GM10266 (cell line): ENCODE measurements at regions not wholly inside any gene's neighbourhood (a gene's known extent, or its start where the extent isn't known, plus 50 kb on each side); places are given as distances from the start of the nearest gene placed in this dataset.

Source experiments
- DNase-seq: peaks from one replicate; pipeline ENCODE4 v3.0.0; 2012; ENCODE audit errors: extremely low spot score
- TF ChIP-seq, protein P1 (sequence below): IDR thresholded peaks from 2 replicates; pipeline ENCODE4 v1.5.1; 2012; ENCODE audit warnings: mild to moderate bottlenecking, low read depth; ENCODE audit not compliant: control insufficient read depth, insufficient read depth; ENCODE audit errors: missing control alignments

GRCh38 chr10:4069491-4069890, 284.5 kb upstream of the KLF6 start:
- TF ChIP-seq, protein P1, sequence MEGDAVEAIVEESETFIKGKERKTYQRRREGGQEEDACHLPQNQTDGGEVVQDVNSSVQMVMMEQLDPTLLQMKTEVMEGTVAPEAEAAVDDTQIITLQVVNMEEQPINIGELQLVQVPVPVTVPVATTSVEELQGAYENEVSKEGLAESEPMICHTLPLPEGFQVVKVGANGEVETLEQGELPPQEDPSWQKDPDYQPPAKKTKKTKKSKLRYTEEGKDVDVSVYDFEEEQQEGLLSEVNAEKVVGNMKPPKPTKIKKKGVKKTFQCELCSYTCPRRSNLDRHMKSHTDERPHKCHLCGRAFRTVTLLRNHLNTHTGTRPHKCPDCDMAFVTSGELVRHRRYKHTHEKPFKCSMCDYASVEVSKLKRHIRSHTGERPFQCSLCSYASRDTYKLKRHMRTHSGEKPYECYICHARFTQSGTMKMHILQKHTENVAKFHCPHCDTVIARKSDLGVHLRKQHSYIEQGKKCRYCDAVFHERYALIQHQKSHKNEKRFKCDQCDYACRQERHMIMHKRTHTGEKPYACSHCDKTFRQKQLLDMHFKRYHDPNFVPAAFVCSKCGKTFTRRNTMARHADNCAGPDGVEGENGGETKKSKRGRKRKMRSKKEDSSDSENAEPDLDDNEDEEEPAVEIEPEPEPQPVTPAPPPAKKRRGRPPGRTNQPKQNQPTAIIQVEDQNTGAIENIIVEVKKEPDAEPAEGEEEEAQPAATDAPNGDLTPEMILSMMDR: no peak
- no peak for DNase-seq

DNA sequence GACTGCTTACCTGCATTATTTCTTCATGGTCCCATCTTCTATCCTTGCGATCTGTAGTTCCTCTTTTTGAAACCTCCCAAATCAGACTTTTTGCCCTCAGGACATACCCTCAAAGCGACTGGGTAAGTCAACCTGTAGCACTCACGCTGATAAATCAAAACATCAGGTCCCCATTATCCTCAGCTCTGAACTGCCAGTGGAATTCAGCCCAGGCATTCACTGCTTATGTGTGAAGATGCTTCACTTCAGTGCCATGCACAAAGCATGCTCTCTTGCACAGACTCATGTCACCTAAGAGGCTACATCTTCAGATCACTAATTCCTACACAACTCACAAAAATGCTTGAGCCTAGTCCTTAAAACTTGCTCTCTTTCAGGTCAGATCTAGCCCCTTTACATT, 283.6 kb upstream of the KLF6 start:
- no peak for DNase-seq
- TF ChIP-seq, protein P1: no peak

DNA sequence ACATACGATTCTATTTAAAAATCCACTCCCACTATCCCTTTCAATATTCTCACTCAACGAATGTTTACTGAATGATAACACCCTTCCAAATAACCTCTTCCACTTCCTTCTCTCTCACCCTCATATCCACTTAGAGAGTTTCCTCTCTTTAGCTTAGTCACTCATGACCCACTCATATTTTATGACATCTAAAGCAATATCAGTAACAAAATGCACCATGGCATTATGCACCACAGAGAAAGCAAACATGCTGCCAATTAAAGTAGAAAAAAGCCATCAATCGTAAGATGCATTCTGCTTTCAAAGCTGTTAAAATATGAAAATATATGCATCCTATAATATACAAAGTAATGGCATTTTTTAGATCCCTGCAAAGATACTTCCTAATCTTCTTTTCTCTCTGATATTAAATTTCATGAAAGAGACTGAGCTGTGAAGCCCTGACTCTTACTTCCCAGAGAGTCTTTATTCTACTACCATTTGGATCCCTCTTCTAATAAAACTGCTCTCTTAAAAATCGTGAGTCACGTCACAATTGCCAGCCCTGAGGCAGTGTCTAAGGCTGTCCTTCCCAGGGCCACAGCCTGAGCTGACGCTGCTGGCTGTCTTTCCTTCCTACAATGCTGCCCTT, 283.0 kb upstream of the KLF6 start:
- DNase-seq: no peak
- TF ChIP-seq, protein P1: no peak

DNA sequence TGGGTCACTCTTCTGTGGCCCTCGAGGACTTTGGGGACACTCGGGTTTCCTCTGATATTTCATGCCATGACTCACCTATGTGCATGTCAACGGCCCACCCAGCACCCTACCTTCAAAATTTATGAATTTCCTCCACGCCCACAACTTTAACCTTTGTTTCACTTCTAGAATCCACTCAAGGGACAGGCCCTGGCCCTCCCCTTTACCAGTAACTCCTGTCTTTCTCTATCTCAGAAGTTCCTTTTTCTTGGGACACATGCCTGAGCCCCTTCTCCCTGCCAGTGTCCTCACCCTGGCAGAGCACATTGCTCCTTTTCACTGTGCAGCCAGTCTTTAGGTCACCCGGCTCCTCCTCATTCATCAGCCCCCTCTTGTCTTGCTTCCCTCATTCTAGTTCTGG, 282.5 kb upstream of the KLF6 start:
- no peak for DNase-seq

DNA sequence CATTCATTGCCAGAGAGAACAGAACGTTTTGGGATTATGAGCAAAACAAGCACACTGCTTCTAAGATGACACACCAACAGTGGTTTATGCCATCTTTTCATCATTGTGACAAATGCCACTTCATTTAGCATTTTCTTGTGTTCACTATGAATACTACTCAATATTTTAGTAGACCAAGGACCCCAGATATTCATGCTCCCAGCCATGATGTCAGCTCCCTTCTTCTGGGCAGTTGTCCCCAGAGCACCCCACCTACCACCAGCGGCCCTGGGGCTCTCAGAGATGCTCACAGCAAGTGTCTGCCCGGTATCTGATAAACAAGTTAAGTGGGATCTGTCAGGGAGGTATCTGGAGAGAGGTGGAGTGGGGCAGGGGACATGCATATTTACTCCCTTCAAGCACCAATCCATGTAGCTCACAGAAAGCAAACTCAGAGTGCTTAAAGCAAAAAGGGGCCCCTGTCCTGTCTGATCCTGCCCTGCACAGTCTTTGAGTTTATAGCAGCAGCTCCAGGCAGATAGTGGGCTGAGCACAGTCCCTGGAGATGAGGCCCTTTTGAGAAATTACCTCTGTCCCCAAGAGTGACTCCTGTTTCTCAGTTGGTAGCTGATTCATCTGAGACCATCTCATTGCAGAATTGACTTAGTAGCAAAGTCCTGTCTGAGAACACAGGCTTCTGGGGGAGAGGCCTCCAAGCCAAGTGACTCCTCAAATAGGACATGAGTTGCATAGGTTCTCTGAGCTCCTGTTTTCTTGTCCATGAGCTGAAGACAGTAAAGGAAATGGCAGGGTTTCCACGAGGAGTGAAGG, 281.8 kb upstream of the KLF6 start:
- DNase-seq: no peak

More for the DNA sequence above, 282.5 kb upstream of the KLF6 start:
- TF ChIP-seq, protein P1: no peak

GRCh38 chr10:4064489-4064888, 279.5 kb upstream of the KLF6 start:
- no peak for DNase-seq
- TF ChIP-seq, protein P1: no peak

More for the DNA sequence above, 281.8 kb upstream of the KLF6 start:
- TF ChIP-seq, protein P1: no peak

DNA sequence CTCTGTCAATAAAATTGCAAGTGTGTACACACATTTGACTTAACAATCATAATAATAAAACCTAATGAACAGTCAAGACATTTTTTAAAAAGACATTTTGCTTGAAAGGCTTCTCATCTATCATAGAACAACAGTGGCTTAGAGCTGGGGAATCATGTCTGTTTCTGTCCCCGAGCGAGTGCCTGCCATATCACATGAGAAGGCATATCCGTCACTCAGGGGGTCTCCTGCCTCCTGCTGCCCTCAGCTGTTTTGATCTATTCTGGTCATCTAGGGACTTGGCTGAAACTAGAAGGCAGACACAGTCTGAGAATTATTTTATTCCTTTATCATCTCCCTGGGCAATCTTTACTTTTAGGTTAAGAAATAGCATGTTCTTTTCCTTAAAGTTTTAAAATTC, 278.7 kb upstream of the KLF6 start:
- no peak for DNase-seq
- TF ChIP-seq, protein P1: no peak
